A673 (cell line): ENCODE measurements at regions not wholly inside any gene's neighbourhood (a gene's known extent, or its start where the extent isn't known, plus 50 kb on each side); places are given as distances from the start of the nearest gene placed in this dataset.

ENCODE experiments used
- BruUV-seq: library from RNA; stranded (reverse); fragments of 400-500 nt; replicated peaks from 2 replicates; lab custom pipeline; 2021; lab: Mats Ljungman, UMichigan
- CTCF ChIA-PET: fragments of 300-600 bp; sonication (Branson Sonifier 250); formaldehyde crosslinking; loops from one replicate; lab custom pipeline; 2022; ENCODE audit warnings: antibody characterized with exemption; lab: Charles Lee
- POLR2A ChIA-PET: fragments of 300-600 bp; sonication (Branson Sonifier 250); formaldehyde crosslinking; loops from one replicate; lab custom pipeline; 2022; ENCODE audit warnings: antibody characterized with exemption; ENCODE audit not compliant: low non-redundant PET; lab: Charles Lee
- DNase-seq: peaks from one replicate; pipeline ENCODE4 v3.0.0-alpha.2; 2015; ENCODE audit warnings: low spot score
- H3K27ac ChIP-seq: fragments of 200-600 bp; sonication (generic); 2 replicates; pipeline ENCODE4 v1.5.1; 2016; ENCODE audit warnings: mixed run types, low read depth, mild to moderate bottlenecking, mixed read lengths, antibody characterized with exemption, low read length; ENCODE audit not compliant: poor library complexity, severe bottlenecking
- H3K27me3 ChIP-seq: fragments of 200-600 bp; sonication (generic); replicated peaks from 2 replicates; pipeline ENCODE4 v1.6.1; 2017; ENCODE audit warnings: mixed run types, low read depth, mild to moderate bottlenecking, mixed read lengths, antibody characterized with exemption, low read length; ENCODE audit not compliant: insufficient read depth, poor library complexity
- H3K36me3 ChIP-seq: fragments of 200-600 bp; sonication (generic); 2 replicates; pipeline ENCODE4 v1.6.1; 2016; ENCODE audit warnings: mixed run types, mild to moderate bottlenecking, mixed read lengths, antibody characterized with exemption, low read length; ENCODE audit not compliant: insufficient read depth, poor library complexity, severe bottlenecking
- H3K4me1 ChIP-seq: fragments of 200-600 bp; sonication (generic); 2 replicates; pipeline ENCODE4 v1.6.1; 2017; ENCODE audit warnings: mixed run types, mild to moderate bottlenecking, mixed read lengths, antibody characterized with exemption, low read length; ENCODE audit not compliant: insufficient read depth, poor library complexity, severe bottlenecking
- H3K4me3 ChIP-seq: fragments of 200-600 bp; sonication (generic); 2 replicates; pipeline ENCODE4 v1.5.1; 2016; ENCODE audit warnings: low read depth, mixed run types, mild to moderate bottlenecking, mixed read lengths, low read length; ENCODE audit not compliant: poor library complexity, severe bottlenecking
- H3K9me3 ChIP-seq: fragments of 200-600 bp; sonication (generic); 2 replicates; pipeline ENCODE4 v1.6.1; 2016; ENCODE audit warnings: mixed run types, low read depth, mild to moderate bottlenecking, mixed read lengths, antibody characterized with exemption, low read length; ENCODE audit not compliant: poor library complexity, severe bottlenecking
- EZH2 ChIP-seq: fragments of 200-600 bp; sonication (generic); IDR thresholded peaks from 2 replicates; pipeline ENCODE4 v1.6.1; 2017; ENCODE audit warnings: borderline replicate concordance, low read depth, mild to moderate bottlenecking, mixed read lengths, antibody characterized with exemption, low read length; ENCODE audit not compliant: poor library complexity, severe bottlenecking
- intact Hi-C: fragments of 100-400 bp; cut with micrococcal nuclease; formaldehyde crosslinking; loops from one replicate; pipeline ENCODE4 v1.10.0; 2022; ENCODE audit not compliant: unreplicated experiment
- TF ChIP-seq, protein P1 (sequence below): fragments of 300-800, 200-600 bp; sonication (generic); conservative IDR thresholded peaks from 2 replicates; pipeline ENCODE4 v1.5.1; 2017; ENCODE audit warnings: low read depth, mild to moderate bottlenecking, antibody characterized with exemption, low read length, moderate library complexity, mixed read lengths

DNA sequence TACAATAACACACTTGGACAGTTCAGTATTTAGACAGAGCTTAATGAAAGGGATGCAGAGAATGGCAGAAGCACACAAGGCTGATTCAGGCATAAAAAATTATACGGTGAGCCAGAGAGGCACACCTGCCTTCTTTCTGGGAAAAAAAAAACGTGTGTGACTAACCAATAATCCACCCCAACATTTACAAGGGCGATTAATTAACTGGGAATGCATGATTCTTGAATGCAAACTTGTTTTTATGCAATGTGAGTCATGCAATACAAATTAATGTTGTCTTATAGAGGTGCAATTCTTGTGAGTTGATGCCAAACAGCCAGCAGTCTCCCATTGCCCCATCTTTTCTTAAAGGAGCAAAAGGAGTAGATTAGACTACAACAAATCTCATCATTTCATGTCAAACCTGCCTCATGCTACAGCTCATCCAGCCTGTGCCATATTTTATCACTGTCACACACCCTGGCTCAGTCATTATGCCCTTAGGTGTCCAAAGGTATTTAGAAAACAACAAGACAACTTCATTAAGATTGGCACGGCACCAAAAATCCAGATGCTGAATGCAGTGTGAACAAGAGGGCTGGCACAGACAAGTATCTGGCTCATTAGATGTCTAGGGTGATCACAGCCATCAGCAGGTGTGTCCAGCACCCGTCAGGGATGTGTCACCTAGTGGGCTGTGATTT, 721.1 kb downstream of the EFNB2 start:
- POLR2A ChIA-PET: no interaction called here
- H3K4me1 ChIP-seq: no peaks in the 10 kb centered on the region
- H3K9me3 ChIP-seq: no peaks in the 10 kb centered on the region
- no peak overlapping the region for H3K27ac ChIP-seq
- H3K27me3 ChIP-seq: no peaks in the 10 kb centered on the region
- intact Hi-C loops: no loop called here
- DNase-seq: no peak
- no peak for TF ChIP-seq EZH2
- TF ChIP-seq, protein P1, sequence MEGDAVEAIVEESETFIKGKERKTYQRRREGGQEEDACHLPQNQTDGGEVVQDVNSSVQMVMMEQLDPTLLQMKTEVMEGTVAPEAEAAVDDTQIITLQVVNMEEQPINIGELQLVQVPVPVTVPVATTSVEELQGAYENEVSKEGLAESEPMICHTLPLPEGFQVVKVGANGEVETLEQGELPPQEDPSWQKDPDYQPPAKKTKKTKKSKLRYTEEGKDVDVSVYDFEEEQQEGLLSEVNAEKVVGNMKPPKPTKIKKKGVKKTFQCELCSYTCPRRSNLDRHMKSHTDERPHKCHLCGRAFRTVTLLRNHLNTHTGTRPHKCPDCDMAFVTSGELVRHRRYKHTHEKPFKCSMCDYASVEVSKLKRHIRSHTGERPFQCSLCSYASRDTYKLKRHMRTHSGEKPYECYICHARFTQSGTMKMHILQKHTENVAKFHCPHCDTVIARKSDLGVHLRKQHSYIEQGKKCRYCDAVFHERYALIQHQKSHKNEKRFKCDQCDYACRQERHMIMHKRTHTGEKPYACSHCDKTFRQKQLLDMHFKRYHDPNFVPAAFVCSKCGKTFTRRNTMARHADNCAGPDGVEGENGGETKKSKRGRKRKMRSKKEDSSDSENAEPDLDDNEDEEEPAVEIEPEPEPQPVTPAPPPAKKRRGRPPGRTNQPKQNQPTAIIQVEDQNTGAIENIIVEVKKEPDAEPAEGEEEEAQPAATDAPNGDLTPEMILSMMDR: no peak
- no TSS peak for BruUV-seq
- no peaks in the 10 kb centered on the region for H3K36me3 ChIP-seq
- no peak overlapping the region for H3K4me3 ChIP-seq
- CTCF ChIA-PET: no interaction called here

DNA sequence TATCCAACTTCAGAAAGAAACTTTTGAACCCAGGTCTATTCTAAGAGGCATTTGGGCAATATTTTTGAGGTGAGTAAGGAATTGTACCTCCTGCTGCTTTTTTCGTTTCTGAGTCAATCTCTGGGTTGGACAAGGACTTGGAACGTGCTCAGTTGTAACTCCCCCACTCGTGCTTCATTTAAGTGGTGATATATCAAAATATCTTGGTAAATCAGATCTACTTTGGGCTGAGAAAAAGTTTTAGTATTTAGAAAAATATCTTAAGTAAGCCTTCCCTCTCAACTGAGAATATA, 728.9 kb downstream of the EFNB2 start:
- POLR2A ChIA-PET: no interaction called here

DNA sequence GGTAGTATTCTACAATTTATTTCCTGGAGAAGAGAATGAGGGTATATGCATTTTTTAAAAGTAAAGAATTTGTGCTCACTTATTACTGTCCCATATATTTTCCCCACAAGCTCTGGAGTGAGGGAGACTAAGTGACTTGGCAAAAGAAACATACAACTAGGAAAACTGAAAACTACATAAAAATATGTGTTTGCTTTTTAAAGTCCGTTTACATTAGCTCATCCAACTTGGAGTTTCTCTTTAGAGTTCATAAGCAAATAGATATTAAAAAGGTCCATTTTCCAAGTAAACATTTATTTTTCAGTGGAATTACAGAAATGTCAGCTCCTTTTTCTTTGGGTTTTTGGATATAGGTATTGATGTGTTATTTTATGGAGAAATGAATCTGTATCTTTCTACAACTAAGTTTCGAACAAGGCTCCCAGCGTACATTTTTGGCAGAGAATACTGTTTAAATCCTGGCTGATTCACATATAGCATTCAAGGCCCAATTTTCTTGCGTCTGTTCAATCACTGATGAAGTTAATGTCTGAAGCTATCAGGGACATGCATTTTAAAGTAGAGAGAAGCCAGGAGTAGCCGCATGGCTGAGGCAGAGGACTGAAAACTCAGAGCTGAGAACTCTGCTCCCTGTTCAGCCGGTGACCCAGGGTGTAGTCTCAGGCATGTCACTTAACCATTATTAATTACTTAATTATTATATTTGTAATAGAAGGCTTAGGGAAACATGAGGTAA, 729.4 kb downstream of the EFNB2 start:
- intact Hi-C loops: no loop called here
- no TSS peak for BruUV-seq
- H3K36me3 ChIP-seq: no peaks in the 10 kb centered on the region
- ChIA-PET POLR2A (no interaction called here), CTCF (no interaction called here)
- H3K9me3 ChIP-seq: no peaks in the 10 kb centered on the region
- no peak overlapping the region for H3K4me3 ChIP-seq
- H3K27ac ChIP-seq: no peak overlapping the region
- TF ChIP-seq, protein P1: no peak
- TF ChIP-seq EZH2: no peak
- DNase-seq: no peak
- H3K4me1 ChIP-seq: no peaks in the 10 kb centered on the region
- H3K27me3 ChIP-seq: no peaks in the 10 kb centered on the region

More for the DNA sequence above, 728.9 kb downstream of the EFNB2 start:
- intact Hi-C loops: no loop called here
- Histone ChIP-seq H3K27me3 (no peaks in the 10 kb centered on the region), H3K9me3 (no peaks in the 10 kb centered on the region), H3K27ac (no peak overlapping the region), H3K4me1 (no peaks in the 10 kb centered on the region), H3K36me3 (no peaks in the 10 kb centered on the region), H3K4me3 (no peak overlapping the region)
- no peak for DNase-seq
- no TSS peak for BruUV-seq
- no peak for TF ChIP-seq EZH2
- TF ChIP-seq, protein P1: no peak
- CTCF ChIA-PET: no interaction called here
